GM21717 (cell line): ENCODE measurements at regions not wholly inside any gene's neighbourhood (a gene's known extent, or its start where the extent isn't known, plus 50 kb on each side); places are given as distances from the start of the nearest gene placed in this dataset.

Experiments used
- ATAC-seq: cut with Tn5 transposase; IDR thresholded peaks from one replicate; pipeline ENCODE4 v1.9.1; 2021; ENCODE audit warnings: mild to moderate bottlenecking, moderate library complexity; ENCODE audit not compliant: unreplicated experiment

- ATAC-seq = no peak
Measured at GRCh38 chr2:122999258-122999657, 1025.8 kb upstream of the CNTNAP5 start.

DNA sequence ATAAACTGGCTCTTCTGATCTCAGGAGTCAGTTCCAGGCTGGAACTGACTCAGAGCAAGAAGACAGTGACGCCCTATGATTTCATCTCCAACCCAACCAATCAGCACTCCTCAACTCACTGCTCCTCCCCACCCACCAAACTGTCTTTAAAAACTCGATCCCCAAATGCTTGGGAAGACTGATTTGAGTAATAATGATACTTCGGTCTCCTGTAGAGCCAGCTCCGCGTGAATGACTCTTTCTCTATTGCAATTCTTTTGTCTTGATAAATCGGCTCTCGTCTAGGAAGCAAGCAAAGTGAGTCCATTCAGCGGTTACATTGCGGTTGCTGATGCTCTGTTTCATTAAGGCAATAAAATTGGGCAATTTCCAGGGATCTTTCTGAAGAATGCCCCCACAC, 1025.3 kb upstream of the CNTNAP5 start:
- no peak for ATAC-seq

DNA sequence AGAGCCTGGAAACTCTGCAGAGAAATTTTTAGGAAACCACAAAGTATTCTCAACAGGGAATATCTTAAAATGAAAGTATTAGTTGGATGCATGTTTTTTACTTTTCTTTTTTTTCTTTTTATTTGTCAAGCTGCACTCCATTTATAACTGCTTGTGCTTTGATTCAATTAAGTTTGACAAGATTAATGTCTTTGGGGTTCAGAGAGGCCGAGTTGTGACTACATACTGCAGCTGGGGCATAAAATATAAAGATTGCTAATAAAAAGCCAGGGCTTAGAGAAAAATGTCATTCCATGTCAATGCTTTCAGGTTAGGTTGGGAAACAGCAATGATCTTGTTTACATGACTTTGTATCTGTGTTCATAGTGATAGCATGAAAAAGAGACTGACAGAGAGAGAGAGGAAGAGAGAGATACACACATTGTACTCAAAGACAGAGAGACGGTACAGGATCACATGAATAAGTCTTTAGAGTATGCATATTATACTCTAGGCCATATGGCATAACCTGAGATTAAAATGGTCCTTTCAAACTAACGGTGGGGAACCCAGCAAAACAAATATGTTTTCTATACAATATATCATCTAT, 1022.3 kb upstream of the CNTNAP5 start:
- no peak for ATAC-seq

DNA sequence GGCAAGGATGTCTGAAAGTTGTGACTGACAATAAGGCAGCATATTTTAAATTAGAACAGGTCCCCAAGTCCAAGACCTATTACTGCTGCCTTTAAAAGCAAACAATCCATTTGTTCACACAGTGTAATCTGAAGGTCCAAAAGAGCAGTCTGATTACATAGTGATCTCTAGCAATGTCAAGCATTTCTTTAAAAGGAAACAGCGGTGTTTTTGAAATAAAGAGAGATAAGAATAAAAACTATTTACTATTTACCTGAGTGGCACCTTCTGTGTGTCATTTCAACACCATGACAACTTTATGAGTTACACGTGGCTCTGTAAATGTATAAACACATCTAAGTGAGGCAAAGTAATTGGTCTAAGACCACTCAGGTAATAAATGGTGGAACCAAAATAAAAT, 1009.9 kb upstream of the CNTNAP5 start:
- no peak for ATAC-seq

DNA sequence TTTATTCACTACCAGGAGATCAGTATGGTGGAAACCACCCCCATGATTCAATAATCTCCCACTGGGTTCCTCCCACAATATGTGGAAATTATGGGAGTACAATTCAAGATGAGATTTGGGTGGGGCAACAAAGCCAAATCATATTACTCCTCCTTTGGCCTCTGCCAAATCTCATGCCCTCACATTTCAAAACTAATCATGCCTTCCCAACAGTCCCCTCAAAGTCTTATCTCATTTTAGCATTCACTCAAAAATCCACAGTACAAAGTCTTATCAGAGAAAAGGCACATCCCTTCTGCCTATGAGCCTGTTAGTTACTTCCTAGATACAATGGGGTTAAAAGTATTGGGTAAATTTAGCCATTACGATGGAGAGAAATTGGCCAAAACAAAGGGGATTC, 989.5 kb upstream of the CNTNAP5 start:
- no peak for ATAC-seq

- no peak for ATAC-seq
Measured at GRCh38 chr2:123036300-123036699, 988.8 kb upstream of the CNTNAP5 start.

DNA sequence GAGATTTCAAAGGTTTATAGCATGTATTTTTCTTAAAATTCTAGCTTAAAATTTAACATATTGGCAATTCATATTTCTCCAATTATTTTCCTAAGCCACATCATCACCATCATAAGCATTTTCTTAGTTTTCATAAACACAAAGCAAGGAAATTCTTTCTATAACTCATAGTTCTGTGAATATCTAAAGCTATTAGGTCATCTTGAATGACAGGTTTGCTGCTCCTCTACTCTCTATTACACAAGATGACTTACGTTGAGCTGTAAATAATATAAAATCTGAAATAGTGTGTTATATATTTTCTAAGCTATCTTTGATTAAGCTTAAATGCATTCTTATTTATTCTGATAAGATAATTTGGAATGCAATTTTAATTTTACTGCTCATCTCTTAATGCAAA, 984.6 kb upstream of the CNTNAP5 start:
- ATAC-seq = no peak

DNA sequence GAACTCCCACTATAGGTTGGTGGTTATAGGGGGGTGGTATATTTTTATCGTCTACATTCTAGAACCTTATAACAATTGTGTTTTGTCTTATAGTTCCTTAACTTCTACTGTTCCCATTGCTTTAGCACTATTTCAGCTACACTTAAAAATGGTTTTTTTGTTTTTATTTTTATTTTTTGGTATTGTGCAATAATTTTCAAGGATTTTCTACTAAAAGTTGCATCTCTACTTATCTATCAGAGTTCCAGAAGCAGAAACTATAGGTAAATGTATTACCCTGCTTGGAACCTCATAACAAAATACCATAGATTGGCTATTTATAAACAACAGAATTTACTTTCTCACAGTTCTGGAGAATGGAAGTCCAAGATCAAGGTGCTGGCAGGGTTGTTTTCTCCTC, 981.6 kb upstream of the CNTNAP5 start:
- ATAC-seq = no peak

DNA sequence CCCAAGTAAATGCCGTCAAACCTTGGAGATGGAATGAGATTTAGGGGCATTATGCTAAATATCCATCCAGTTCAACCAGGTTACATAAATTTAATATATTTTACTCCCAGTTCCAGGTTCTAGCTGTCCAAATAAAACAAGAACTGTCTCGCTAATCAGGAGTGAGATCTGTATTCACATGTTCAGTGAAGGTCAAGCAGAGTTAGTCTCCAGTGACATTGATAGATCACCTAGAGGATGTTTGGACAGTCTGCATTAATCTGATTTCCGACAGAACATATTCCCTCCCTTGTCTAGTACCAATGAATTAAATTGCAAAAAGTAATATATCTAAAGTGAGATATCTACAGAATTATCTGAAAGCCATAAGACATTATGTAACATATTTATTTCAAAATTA, 979.4 kb upstream of the CNTNAP5 start:
- no peak for ATAC-seq

- ATAC-seq = no peak
Measured at GRCh38 chr2:123047186-123047585, 977.9 kb upstream of the CNTNAP5 start.

- ATAC-seq = no peak
Measured at GRCh38 chr2:123051136-123051535, 974.0 kb upstream of the CNTNAP5 start.

DNA sequence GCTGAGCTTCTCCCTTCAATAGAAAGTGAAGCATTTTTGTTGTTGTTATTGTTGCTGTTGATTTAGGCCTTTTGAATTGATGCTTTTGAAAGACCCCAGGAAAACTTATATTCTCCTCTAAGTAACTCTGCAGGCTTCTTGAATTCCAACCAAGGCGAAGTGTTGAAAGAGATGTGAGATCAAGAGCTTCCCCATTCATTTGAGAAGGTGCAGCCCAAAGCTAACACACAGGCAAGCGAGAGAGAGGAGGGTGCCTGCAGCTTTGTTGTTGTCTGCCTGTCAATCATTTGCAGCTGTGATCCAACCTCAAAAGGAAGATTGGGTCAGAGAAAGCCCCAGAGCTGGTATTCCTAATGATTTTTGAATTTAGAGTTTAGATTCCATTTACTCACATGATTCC, 963.6 kb upstream of the CNTNAP5 start:
- no peak for ATAC-seq

DNA sequence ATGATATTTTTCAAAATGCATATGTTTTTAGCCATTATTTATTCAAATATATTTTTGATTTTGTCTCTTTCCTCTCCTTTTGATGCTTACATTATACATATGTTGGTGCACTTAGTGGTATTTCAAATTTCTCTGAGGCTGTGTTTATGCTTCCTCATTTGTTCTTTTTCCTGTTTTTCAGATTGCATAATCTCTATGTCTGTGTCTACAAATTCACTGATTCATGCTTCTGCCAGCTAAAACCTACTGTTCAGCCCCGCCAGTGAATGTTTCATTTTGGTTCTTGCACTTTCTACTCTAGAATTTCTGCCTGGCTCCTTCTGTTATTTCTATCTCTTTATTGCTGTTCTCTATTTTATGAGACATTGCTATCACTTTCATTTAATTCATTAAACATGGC, 951.7 kb upstream of the CNTNAP5 start:
- ATAC-seq = no peak

DNA sequence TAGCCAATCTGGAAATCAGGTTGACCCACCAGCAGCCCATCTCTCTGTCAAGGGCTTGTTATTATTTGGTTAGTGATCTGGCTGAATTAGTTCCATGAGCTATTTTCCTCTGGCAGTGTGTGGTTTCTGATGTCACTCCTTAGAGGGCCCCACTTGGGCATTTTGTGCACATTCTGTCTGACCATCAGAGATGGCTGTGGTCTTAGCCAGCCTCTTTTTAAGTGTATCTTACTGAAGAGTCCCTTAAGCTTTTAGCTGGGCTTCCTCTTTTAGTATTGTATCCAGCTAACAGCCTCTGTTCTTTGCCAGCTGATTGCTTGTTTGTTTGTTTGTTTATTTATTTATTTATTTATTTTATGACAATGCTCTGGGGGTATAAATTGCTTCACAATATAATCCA, 951.1 kb upstream of the CNTNAP5 start:
- no peak for ATAC-seq

GRCh38 chr2:123077101-123077500, 948.0 kb upstream of the CNTNAP5 start:
- ATAC-seq = no peak

DNA sequence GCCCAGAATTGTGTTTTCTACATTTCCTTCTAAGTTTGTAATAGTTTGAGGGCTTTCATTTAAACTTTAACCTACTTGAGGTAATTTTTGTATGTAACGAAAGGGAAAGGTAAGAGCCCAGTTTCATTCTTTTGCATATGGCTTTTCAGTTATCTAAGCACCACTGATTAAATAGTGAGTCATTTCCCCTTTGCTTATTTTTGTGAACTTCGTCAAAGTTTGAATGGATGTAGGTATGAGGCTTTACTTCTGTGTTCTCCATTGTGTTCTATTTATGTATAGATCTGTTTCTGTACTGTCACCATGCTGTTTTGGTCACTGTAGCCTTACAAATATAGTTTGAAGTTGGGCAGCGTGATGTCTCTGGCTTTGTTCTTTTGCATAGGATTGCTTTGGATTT, 944.8 kb upstream of the CNTNAP5 start:
- no peak for ATAC-seq

DNA sequence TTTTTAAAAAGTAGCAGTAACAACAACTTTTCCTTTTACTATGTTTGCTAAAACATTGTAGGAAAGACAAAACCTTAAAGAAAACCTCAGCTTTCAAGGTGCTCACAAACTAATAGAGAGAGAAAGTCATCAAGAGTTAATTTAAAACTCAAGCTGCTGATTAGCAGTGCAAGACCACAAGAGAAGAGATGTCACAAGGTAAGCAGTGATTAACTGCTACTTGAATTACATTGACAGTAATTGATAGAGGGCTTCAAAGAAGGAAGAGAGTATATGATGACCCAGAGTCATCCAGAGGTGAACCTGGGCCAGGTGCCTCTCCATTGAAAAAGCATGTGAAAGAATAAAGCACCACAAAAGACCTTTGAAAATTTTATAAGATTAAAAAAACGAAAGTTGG, 939.6 kb upstream of the CNTNAP5 start:
- no peak for ATAC-seq

GRCh38 chr2:123086613-123087385, 938.3 kb upstream of the CNTNAP5 start:
- no peak for ATAC-seq

DNA sequence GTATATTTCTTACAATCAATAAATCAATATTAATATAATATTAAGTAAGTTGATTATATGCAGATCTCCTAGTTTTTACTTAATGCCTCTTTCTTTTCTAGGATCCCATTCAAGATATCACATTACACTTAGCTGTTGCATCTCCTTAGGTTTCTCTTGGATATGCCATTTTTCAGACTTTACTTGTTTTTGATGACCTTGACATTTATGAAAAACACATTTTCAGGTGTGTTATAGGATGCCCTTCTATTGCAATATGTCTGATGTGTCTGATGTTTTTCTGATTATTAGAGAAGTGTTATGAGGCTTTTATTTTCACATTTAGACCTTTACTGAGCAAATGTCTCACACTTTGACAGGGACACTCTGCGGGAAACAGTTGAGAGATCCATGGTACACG, 933.6 kb upstream of the CNTNAP5 start:
- ATAC-seq = no peak

GRCh38 chr2:123093199-123093598, 931.9 kb upstream of the CNTNAP5 start:
- ATAC-seq = no peak

DNA sequence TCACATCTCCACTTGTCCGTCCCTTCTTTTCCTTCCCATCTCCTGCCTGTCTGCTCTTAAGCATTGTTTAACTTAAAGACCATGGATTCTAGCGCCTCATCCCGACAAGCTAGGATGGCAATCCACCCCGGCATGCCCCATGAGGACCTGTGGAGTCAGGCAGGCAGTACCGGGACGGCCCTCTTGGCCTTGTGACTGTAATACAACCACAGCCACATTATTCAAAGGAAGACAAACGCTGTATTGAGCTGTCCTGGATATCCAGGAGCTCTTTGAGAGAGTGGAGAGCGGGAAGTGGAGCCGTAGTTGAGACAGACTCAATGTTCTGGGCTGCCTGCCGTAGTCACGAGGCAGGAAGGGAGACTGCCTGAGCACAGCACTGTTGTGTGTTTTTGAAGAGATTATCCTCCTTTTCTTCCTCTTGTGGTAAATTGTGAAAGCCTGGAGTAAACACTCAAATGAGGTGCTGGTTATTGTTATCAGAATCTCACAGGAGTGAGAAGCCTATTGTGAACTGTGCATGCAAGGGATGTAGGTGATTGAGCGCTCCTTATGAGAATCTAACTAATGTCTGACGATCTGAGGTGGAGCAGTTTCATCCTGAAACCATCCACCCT, 929.8 kb upstream of the CNTNAP5 start:
- ATAC-seq = no peak

GRCh38 chr2:123098619-123099018, 926.5 kb upstream of the CNTNAP5 start:
- no peak for ATAC-seq
